Prostate gland (tissue), 2 donors: ENCODE measurements at regions not wholly inside any gene's neighbourhood (a gene's known extent, or its start where the extent isn't known, plus 50 kb on each side); places are given as distances from the start of the nearest gene placed in this dataset.

Experiments used
- DNase-seq: peaks from one replicate; pipeline ENCODE4 v3.0.0-alpha.2; 2019; ENCODE audit warnings: low spot score
- H3K27ac ChIP-seq, 2 donors: fragments of 200-600 bp; sonication (generic); 2 replicates each; pipeline ENCODE4 v1.5.1; 2017 to 2019
- H3K27me3 ChIP-seq: fragments of 200-600 bp; sonication (generic); replicated peaks from 2 replicates; pipeline ENCODE4 v1.5.1; 2019; ENCODE audit not compliant: insufficient read depth
- H3K36me3 ChIP-seq, 2 donors: fragments of 200-600 bp; sonication (generic); 1 replicate in 1 of 2; 2 replicates in 1 of 2; pipeline versions ENCODE4 v1.5.1 to v1.8.1; 2017 to 2019
- H3K4me1 ChIP-seq: fragments of 200-600 bp; sonication (generic); replicated peaks from 2 replicates; pipeline ENCODE4 v1.5.1; 2019
- H3K4me3 ChIP-seq, 2 donors: fragments of 200-600 bp; sonication (generic); 2 replicates each; pipeline ENCODE4 v1.5.1; 2017 to 2019
- H3K9me3 ChIP-seq: fragments of 200-600 bp; sonication (generic); 2 replicates; pipeline ENCODE4 v1.5.1; 2017
- POLR2A ChIP-seq: fragments of 450-650 bp; IDR thresholded peaks from one replicate; pipeline ENCODE4 v1.6.1; 2016; ENCODE audit warnings: antibody characterized with exemption, mild to moderate bottlenecking
- POLR2AphosphoS5 ChIP-seq: sonication (generic); formaldehyde crosslinking; IDR thresholded peaks from one replicate; pipeline ENCODE4 v1.6.1; 2017; ENCODE audit warnings: antibody characterized with exemption
- WGBS: methylation state at CpG from one replicate; pipeline ENCODE4 v1.1.5; 2018; 5-methylcytosine and 5-hydroxymethylcytosine counted together
- intact Hi-C: fragments of 100-400 bp; cut with DNase I; formaldehyde crosslinking; loops from one replicate; pipeline ENCODE4 v1.14.2; 2022
- TF ChIP-seq, protein P1 (sequence below), 4 experiments: fragments of 200-600 bp in 2 of 4; fragments of 450-650 bp in 2 of 4; sonication (generic) in 2 of 4; IDR thresholded peaks; 1 replicate in 3 of 4; 2 replicates in 1 of 4; pipeline ENCODE4 v1.5.1; 2016 to 2019; ENCODE audit warnings: antibody characterized with exemption in 4 of 4, mild to moderate bottlenecking in 2 of 4, moderate library complexity in 2 of 4

DNA sequence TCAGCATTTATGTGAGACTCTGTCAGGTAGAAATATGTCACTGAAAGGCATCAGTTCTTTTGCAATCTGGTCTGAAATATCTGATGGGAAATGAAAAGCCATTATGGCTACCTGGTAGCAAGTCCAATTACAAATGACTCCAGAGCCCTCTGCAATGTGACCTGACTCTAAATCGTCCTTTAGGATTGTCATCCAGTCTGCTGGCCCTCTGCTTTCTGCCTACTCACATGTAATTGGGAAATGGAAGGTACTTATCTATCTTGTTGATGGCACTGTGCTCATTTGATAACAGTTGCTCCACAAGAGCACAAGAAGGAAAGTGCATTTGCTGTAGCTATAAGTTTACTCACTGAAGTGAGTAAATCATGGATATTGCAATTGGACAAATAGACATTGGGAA, 799.8 kb downstream of the RAPGEF2 start:
- WGBS = 0% methylated on average over 1 of the region's 1 CpG
- TF ChIP-seq POLR2A = no peak
- TF ChIP-seq, protein P1, sequence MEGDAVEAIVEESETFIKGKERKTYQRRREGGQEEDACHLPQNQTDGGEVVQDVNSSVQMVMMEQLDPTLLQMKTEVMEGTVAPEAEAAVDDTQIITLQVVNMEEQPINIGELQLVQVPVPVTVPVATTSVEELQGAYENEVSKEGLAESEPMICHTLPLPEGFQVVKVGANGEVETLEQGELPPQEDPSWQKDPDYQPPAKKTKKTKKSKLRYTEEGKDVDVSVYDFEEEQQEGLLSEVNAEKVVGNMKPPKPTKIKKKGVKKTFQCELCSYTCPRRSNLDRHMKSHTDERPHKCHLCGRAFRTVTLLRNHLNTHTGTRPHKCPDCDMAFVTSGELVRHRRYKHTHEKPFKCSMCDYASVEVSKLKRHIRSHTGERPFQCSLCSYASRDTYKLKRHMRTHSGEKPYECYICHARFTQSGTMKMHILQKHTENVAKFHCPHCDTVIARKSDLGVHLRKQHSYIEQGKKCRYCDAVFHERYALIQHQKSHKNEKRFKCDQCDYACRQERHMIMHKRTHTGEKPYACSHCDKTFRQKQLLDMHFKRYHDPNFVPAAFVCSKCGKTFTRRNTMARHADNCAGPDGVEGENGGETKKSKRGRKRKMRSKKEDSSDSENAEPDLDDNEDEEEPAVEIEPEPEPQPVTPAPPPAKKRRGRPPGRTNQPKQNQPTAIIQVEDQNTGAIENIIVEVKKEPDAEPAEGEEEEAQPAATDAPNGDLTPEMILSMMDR (IDR thresholded peaks at IDR 0.05) = no peak
- no peak for TF ChIP-seq POLR2AphosphoS5
- H3K4me3 ChIP-seq = no peak overlapping the region
- H3K9me3 ChIP-seq = no peaks in the 10 kb centered on the region
- H3K36me3 ChIP-seq = no peaks in the 10 kb centered on the region
- no peak for DNase-seq
- intact Hi-C loops = no loop called here
- no peaks in the 10 kb centered on the region for H3K4me1 ChIP-seq
- no peak overlapping the region for H3K27ac ChIP-seq
- H3K27me3 ChIP-seq = no peaks in the 10 kb centered on the region

DNA sequence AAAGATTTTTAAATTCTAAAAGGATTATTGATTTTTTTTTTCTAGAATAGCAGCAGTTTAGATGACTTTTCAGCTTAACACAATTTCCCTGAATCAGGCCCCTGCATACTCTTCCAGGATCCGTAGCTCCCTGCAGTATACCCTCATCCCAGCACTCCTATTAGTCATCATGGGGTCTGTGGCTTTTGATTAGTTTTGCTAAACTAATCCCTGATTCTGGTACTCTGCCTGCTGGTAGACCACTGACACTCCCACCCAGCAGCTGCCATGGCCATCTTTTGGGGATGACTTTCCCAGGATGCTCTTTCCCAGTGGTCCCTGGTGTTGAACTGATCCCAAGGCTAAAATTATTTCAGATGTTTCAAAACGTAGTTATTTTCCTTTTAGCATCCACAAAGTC, 802.0 kb downstream of the RAPGEF2 start:
- no peak for DNase-seq
- no peaks in the 10 kb centered on the region for H3K9me3 ChIP-seq
- 83% methylated on average over 2 of the region's 2 CpGs for WGBS
- H3K27ac ChIP-seq = no peak overlapping the region
- no peaks in the 10 kb centered on the region for H3K27me3 ChIP-seq
- no peaks in the 10 kb centered on the region for H3K4me1 ChIP-seq
- TF ChIP-seq, protein P1 (IDR thresholded peaks at IDR 0.05) = no peak
- TF ChIP-seq POLR2AphosphoS5 (no peak), POLR2A (no peak)
- H3K36me3 ChIP-seq = no peaks in the 10 kb centered on the region
- H3K4me3 ChIP-seq = no peak overlapping the region
- intact Hi-C loops = no loop called here

DNA sequence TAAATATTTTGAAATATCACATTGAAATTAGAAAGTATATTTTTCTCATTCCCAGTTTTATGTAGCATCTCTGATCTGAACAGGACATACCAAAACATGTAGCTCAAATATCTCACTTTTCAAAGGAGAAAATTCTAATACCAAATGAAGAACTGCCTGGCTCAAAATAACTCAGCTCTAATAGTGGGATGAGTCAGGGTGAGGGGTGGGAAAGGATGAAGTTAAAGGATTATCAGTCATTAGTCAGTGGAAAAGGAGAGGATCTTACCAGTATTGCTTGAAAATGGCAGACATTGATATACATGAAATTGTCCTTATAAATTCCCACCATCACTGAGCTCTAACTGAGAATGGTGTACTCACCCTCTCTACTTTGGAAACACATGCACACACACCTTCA, 803.2 kb downstream of the RAPGEF2 start:
- H3K27me3 ChIP-seq = no peaks in the 10 kb centered on the region
- intact Hi-C loops = no loop called here
- H3K4me3 ChIP-seq = no peak overlapping the region
- no peak for TF ChIP-seq POLR2AphosphoS5
- H3K36me3 ChIP-seq = no peaks in the 10 kb centered on the region
- DNase-seq = no peak
- H3K4me1 ChIP-seq = no peaks in the 10 kb centered on the region
- H3K27ac ChIP-seq = no peak overlapping the region
- no peaks in the 10 kb centered on the region for H3K9me3 ChIP-seq

DNA sequence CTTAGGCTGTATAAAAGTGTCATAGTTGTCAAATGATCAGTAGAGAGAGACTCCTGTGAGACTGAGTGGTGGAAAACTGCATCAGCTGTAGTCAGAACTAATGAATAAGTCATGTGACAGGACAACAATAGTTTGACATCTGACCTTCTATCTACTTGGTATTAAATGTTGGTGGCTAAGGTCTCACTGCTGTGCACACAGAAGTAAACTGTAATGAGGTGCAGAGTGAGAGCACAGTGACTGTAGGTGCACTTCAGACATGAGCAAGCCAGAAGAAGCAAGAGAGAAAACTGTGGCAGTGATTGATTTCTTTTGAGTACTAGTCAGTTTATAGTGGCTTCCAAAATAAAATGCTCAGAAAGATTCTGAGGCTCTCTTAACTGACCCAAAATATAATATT, 803.6 kb downstream of the RAPGEF2 start:
- Histone ChIP-seq H3K9me3 (no peaks in the 10 kb centered on the region), H3K4me3 (no peak overlapping the region), H3K4me1 (no peaks in the 10 kb centered on the region), H3K36me3 (no peaks in the 10 kb centered on the region), H3K27ac (no peak overlapping the region), H3K27me3 (no peaks in the 10 kb centered on the region)
- intact Hi-C loops = no loop called here
- DNase-seq = no peak
- TF ChIP-seq POLR2AphosphoS5 (no peak), POLR2A (no peak)
- TF ChIP-seq, protein P1 (IDR thresholded peaks at IDR 0.05) = no peak

DNA sequence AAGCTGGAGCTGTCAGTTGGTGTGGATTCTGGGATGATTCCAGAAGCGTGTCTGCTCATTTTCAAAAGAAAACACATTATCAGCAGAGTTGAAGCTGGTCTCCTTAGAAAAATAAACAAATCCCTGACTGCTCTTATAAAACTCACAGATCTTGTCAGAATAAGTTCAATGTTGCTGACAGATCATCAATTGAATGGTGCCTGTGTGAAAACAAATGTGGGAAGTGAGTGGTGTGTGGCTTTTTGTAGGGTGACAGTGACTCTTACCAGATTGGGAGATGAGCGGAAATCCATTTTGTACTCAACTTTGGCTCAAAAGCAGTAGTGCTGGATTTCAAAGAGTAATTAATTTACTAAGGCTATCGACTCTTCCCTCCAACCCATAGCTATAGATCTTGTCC, 807.8 kb downstream of the RAPGEF2 start:
- no peak for TF ChIP-seq POLR2A
- TF ChIP-seq, protein P1 (IDR thresholded peaks at IDR 0.05) = no peak
- TF ChIP-seq POLR2AphosphoS5 = no peak
- intact Hi-C loops = no loop called here
- Histone ChIP-seq H3K36me3 (no peaks in the 10 kb centered on the region), H3K4me3 (no peak overlapping the region), H3K27me3 (no peaks in the 10 kb centered on the region), H3K27ac (no peak overlapping the region), H3K9me3 (no peaks in the 10 kb centered on the region), H3K4me1 (no peaks in the 10 kb centered on the region)
- DNase-seq = no peak
- WGBS = 48% methylated on average over 3 of the region's 3 CpGs

DNA sequence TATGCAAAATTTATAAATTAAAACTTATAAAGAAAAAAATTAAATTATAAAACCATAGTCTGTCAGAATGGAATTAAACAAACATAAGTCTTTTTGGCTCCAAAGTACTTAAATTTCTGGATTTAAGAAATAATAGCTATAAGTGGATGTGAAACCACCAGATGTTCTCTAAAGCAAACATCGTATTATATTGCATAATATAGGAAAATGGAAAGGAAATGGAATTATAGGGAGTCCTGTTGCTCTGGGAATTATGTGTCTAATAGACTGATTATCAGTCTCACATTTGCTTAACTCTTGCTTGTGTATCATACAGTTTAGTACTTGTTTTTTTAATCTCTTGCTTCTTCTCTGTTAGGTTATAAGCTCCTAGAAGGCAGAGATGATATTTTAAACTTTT, 819.2 kb downstream of the RAPGEF2 start:
- no peak overlapping the region for H3K4me3 ChIP-seq
- intact Hi-C loops = no loop called here
- DNase-seq = no peak
- no peaks in the 10 kb centered on the region for H3K36me3 ChIP-seq
- no peak for TF ChIP-seq POLR2AphosphoS5
- TF ChIP-seq, protein P1 (IDR thresholded peaks at IDR 0.05) = no peak
- no peak for TF ChIP-seq POLR2A
- 66% methylated on average over 1 of the region's 1 CpG for WGBS
- no peaks in the 10 kb centered on the region for H3K27me3 ChIP-seq
- H3K4me1 ChIP-seq = no peaks in the 10 kb centered on the region
- H3K27ac ChIP-seq = no peak overlapping the region
- no peaks in the 10 kb centered on the region for H3K9me3 ChIP-seq
